HG02678 (cell line): ENCODE measurements at regions not wholly inside any gene's neighbourhood (a gene's known extent, or its start where the extent isn't known, plus 50 kb on each side); places are given as distances from the start of the nearest gene placed in this dataset.
"Not testable (repeated sequence)": the region's sequence is repeated elsewhere in the genome, so short reads cannot be mapped to it uniquely, and the experiment has no call there.

Experiments used
- ATAC-seq: cut with Tn5 transposase; IDR thresholded peaks from one replicate; pipeline ENCODE4 v1.9.1; 2021; ENCODE audit warnings: mild to moderate bottlenecking, moderate library complexity; ENCODE audit not compliant: unreplicated experiment

- ATAC-seq, result not testable (repeated sequence)
Measured at GRCh38 chr16:29246091-29246490, 160.4 kb downstream of the NPIPB11 start.

- ATAC-seq, result no peak
Measured at GRCh38 chr16:29237971-29238370, 168.5 kb downstream of the NPIPB11 start.

GRCh38 chr16:29237495-29237894 is 169.0 kb downstream of the NPIPB11 start:
- ATAC-seq, result not testable (repeated sequence)

GRCh38 chr16:29237023-29237422 is 169.5 kb downstream of the NPIPB11 start:
- not testable (repeated sequence) for ATAC-seq

- ATAC-seq, result not testable (repeated sequence)
Measured at GRCh38 chr16:29235836-29236370, 170.6 kb downstream of the NPIPB11 start.

GRCh38 chr16:29234536-29235275 is 171.8 kb downstream of the NPIPB11 start:
- not testable (repeated sequence) for ATAC-seq

- not testable (repeated sequence) for ATAC-seq
Measured at GRCh38 chr16:29233705-29234404, 172.7 kb downstream of the NPIPB11 start.

GRCh38 chr16:29232811-29233704 is 173.5 kb downstream of the NPIPB11 start:
- ATAC-seq, result no peak

- not testable (repeated sequence) for ATAC-seq
Measured at GRCh38 chr16:29232160-29232705, 174.3 kb downstream of the NPIPB11 start.

GRCh38 chr16:29231244-29231643 is 175.3 kb downstream of the NPIPB11 start:
- ATAC-seq, result no peak

- ATAC-seq, result no peak
Measured at GRCh38 chr16:29230671-29231096, 175.8 kb downstream of the NPIPB11 start.

- not testable (repeated sequence) for ATAC-seq
Measured at GRCh38 chr16:29230006-29230668, 176.4 kb downstream of the NPIPB11 start.

- ATAC-seq, result not testable (repeated sequence)
Measured at GRCh38 chr16:29229616-29230005, 176.9 kb downstream of the NPIPB11 start.

- not testable (repeated sequence) for ATAC-seq
Measured at GRCh38 chr16:29228664-29229611, 177.6 kb downstream of the NPIPB11 start.

- not testable (repeated sequence) for ATAC-seq
Measured at GRCh38 chr16:29227751-29228663, 178.5 kb downstream of the NPIPB11 start.

GRCh38 chr16:29226782-29227181 is 179.7 kb downstream of the NPIPB11 start:
- no peak for ATAC-seq

- not testable (repeated sequence) for ATAC-seq
Measured at GRCh38 chr16:29224675-29225074, 181.8 kb downstream of the NPIPB11 start.

- not testable (repeated sequence) for ATAC-seq
Measured at GRCh38 chr16:29222615-29223014, 183.9 kb downstream of the NPIPB11 start.
